Esophagus squamous epithelium (tissue), 5 donors: ENCODE measurements at regions not wholly inside any gene's neighbourhood (a gene's known extent, or its start where the extent isn't known, plus 50 kb on each side); places are given as distances from the start of the nearest gene placed in this dataset.

ENCODE experiments used
- DNase-seq: peaks from one replicate; lab custom pipeline; 2025; lab: John Stamatoyannopoulos, UW
- H3K27ac ChIP-seq, 4 donors: fragments of 200-600 bp; sonication (generic); one replicate each; pipeline ENCODE4 v1.5.1; 2016 to 2019; ENCODE audit warnings: mild to moderate bottlenecking in 1 of 4
- H3K27me3 ChIP-seq, 4 donors: fragments of 200-600 bp; sonication (generic); 1 replicate in 3 of 4; 2 replicates in 1 of 4; pipeline versions ENCODE4 v1.5.1 to v1.6.0; 2017 to 2021; ENCODE audit warnings: antibody characterized with exemption in 1 of 4
- H3K36me3 ChIP-seq, 3 donors: fragments of 200-600 bp; sonication (generic); one replicate each; pipeline ENCODE4 v1.5.1; 2016 to 2019
- H3K4me1 ChIP-seq, 3 donors: fragments of 200-600 bp; sonication (generic); one replicate each; pipeline ENCODE4 v1.5.1; 2017 to 2019
- H3K4me3 ChIP-seq, 4 donors: fragments of 200-600 bp; sonication (generic); 1 replicate in 3 of 4; 2 replicates in 1 of 4; pipeline ENCODE4 v1.5.1; 2016 to 2019; ENCODE audit warnings: mild to moderate bottlenecking in 2 of 4, moderate library complexity in 1 of 4
- H3K9me3 ChIP-seq, 3 donors: fragments of 200-600 bp; sonication (generic); one replicate each; pipeline ENCODE4 v1.5.1; 2016 to 2019
- CTCF ChIP-seq, 6 experiments: fragments of 450-650 bp in 4 of 6; fragments of 200-600 bp in 2 of 6; sonication (generic) in 2 of 6; IDR thresholded peaks; one replicate each; pipeline ENCODE4 v1.5.1; 2016 to 2019; ENCODE audit warnings: antibody characterized with exemption in 6 of 6, mild to moderate bottlenecking in 4 of 6, moderate library complexity in 4 of 6
- POLR2A ChIP-seq, 4 donors: fragments of 450-650 bp; IDR thresholded peaks; one replicate each; pipeline ENCODE4 v1.6.1; 2017; ENCODE audit warnings: antibody characterized with exemption in 4 of 4, mild to moderate bottlenecking in 4 of 4, moderate library complexity in 3 of 4
- WGBS, 2 donors: methylation state at CpG; one replicate each; pipeline ENCODE4 v1.1.5; 2018; 5-methylcytosine and 5-hydroxymethylcytosine counted together
- intact Hi-C: fragments of 100-400 bp; cut with DNase I; formaldehyde crosslinking; loops from one replicate; pipeline ENCODE4 v1.15.0; 2022
- donor health status: DM: yes; HTN: yes; CAD: no.

GRCh38 chr5:155929112-155929511 lies 397.9 kb upstream of the SGCD start:
- Histone ChIP-seq H3K36me3 (no peaks in the 10 kb centered on the region), H3K9me3 (no peaks in the 10 kb centered on the region), H3K4me3 (no peak overlapping the region), H3K27ac (no peak overlapping the region), H3K27me3 (no peaks in the 10 kb centered on the region), H3K4me1 (no peaks in the 10 kb centered on the region)
- no peak for DNase-seq
- intact Hi-C loops = no loop called here
- TF ChIP-seq CTCF (IDR thresholded peaks at IDR 0.05) (no peak), POLR2A (IDR thresholded peaks at IDR 0.05) (no peak)
- WGBS, 2 donors = 45 to 65% methylated on average over 2 of the region's 2 CpGs

GRCh38 chr5:155934964-155935363 lies 392.0 kb upstream of the SGCD start:
- Histone ChIP-seq H3K9me3 (no peaks in the 10 kb centered on the region), H3K27ac (no peak overlapping the region), H3K36me3 (no peaks in the 10 kb centered on the region), H3K4me1 (no peaks in the 10 kb centered on the region), H3K27me3 (no peaks in the 10 kb centered on the region), H3K4me3 (no peak overlapping the region)
- 69 to 80% methylated on average over 1 of the region's 1 CpG for WGBS, 2 donors
- no peak for DNase-seq
- intact Hi-C loops = no loop called here
- no peak for TF ChIP-seq POLR2A (IDR thresholded peaks at IDR 0.05)
- no peak for TF ChIP-seq CTCF (IDR thresholded peaks at IDR 0.05)

GRCh38 chr5:155935723-155936122 lies 391.2 kb upstream of the SGCD start:
- no peak for DNase-seq
- Histone ChIP-seq H3K4me1 (no peaks in the 10 kb centered on the region), H3K36me3 (no peaks in the 10 kb centered on the region), H3K27me3 (no peaks in the 10 kb centered on the region), H3K4me3 (no peak overlapping the region), H3K9me3 (no peaks in the 10 kb centered on the region), H3K27ac (no peak overlapping the region)
- intact Hi-C loops = no loop called here
- no peak for TF ChIP-seq POLR2A (IDR thresholded peaks at IDR 0.05)
- no peak for TF ChIP-seq CTCF (IDR thresholded peaks at IDR 0.05)
- WGBS, 2 donors = 73 to 80% methylated on average over 2 to 6 of the region's 6 CpGs

GRCh38 chr5:155936520-155937406 lies 390.2 kb upstream of the SGCD start:
- intact Hi-C loops = no loop called here
- Histone ChIP-seq H3K27ac (no peak overlapping the region), H3K9me3 (no peaks in the 10 kb centered on the region), H3K36me3 (no peaks in the 10 kb centered on the region), H3K4me3 (no peak overlapping the region), H3K27me3 (no peaks in the 10 kb centered on the region), H3K4me1 (no peaks in the 10 kb centered on the region)
- DNase-seq = no peak
- TF ChIP-seq CTCF (IDR thresholded peaks at IDR 0.05) = no peak
- 53 to 73% methylated on average over 3 to 5 of the region's 20 CpGs for WGBS, 2 donors

- no peaks in the 10 kb centered on the region for H3K4me1 ChIP-seq
- WGBS, 2 donors = 79 to 82% methylated on average over 2 of the region's 2 CpGs
- DNase-seq = no peak
- H3K9me3 ChIP-seq = no peaks in the 10 kb centered on the region
- H3K27ac ChIP-seq = no peak overlapping the region
- intact Hi-C loops = no loop called here
- TF ChIP-seq CTCF (IDR thresholded peaks at IDR 0.05) (no peak), POLR2A (IDR thresholded peaks at IDR 0.05) (no peak)
- H3K4me3 ChIP-seq = no peak overlapping the region
- no peaks in the 10 kb centered on the region for H3K27me3 ChIP-seq
- H3K36me3 ChIP-seq = no peaks in the 10 kb centered on the region
These were observed 388.9 kb upstream of the SGCD start for GRCh38 chr5:155938051-155938450.
